ENCODE measurements at regions not wholly inside any gene's neighbourhood (a gene's known extent, or its start where the extent isn't known, plus 50 kb on each side); places are given as distances from the start of the nearest gene placed in this dataset.

- TF ChIP-seq ZFX (IDR thresholded peaks at IDR 0.05) (no peak), CTCF (conservative IDR thresholded peaks at IDR 0.05) (no peak)
Observed at GRCh38 chr9:85452841-85453240, 288.9 kb downstream of the AGTPBP1 start.
